ENCODE measurements at regions not wholly inside any gene's neighbourhood (a gene's known extent, or its start where the extent isn't known, plus 50 kb on each side); places are given as distances from the start of the nearest gene placed in this dataset.
"Not testable (repeated sequence)": the region's sequence is repeated elsewhere in the genome, so short reads cannot be mapped to it uniquely, and the experiment has no call there.

DNA sequence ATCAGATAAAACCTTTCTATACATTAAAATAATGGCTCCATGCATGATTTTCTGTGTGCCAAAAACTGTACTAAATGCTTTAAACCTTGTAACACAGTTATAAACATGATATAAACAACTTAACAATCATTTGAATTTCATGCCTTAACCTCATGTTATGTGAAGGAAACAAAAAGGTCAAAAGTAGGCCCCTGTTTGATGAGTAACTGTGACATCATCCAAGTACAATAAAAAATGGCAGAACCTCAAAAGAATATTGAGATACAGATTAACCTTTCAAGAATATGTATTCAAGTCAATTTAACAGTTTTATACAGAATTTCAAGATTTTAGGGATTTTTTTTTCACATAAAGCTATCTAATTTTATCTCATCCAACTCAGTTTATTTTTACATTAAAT is 310.7 kb upstream of the DCN start:
- no peak for DNase-seq

GRCh38 chr12:91492648-91493047 is 310.0 kb upstream of the DCN start:
- DNase-seq: no peak

DNA sequence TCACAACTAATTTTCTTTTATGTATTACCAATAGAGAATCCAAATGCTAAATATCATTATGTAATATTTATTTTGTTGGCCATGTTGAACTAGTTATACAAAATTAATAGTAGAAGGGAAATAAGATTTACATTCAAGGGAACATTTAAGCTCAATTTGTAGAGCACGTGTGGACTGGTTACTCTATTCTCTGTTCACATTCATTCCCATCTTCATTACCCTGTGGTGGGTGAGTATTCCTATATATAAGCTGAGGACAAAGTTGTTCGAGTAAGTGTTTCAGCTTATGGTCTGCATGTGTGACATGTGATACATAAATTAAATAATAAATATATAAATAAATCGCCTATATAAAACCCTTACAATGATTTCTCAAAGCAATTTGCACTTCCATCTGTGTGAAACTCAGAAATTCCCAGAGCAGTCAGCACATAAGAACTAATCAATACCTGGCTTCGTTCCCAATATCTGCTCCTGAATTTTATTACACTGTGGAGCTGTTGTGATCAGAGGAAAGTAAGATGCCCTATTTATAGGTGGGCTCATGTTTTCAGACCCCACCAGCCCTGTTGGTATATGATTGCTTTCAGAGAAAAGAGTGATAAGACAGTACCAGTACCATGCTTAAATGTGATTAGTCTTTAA is 308.2 kb upstream of the DCN start:
- no peak for DNase-seq

DNA sequence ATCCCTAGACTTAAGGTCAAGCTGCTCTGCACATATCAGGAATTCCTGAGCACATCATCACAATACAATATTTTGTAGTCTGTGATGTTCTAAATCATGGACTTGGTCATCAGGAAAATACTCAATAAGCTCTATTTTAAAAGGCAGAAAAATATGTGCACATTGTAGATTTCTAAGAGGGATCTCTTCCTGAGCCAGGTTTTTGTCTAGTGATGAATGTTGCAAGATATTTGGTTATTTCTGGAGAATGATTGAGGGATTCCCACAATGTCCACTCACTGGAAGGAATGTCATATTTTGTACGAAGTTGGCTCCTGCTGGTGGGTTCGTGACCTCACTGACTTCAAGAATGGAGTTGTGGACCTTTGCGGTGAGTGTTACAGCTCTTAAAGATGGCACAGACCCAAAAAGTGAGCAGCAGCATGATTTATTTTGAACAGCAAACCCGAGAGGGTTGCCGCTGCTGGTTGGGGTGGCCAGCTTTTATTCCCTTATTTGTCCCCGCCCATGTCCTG is 300.9 kb upstream of the DCN start:
- no peak for DNase-seq

- no peak for DNase-seq
Measured at GRCh38 chr12:91482231-91482630, 299.6 kb upstream of the DCN start.

DNA sequence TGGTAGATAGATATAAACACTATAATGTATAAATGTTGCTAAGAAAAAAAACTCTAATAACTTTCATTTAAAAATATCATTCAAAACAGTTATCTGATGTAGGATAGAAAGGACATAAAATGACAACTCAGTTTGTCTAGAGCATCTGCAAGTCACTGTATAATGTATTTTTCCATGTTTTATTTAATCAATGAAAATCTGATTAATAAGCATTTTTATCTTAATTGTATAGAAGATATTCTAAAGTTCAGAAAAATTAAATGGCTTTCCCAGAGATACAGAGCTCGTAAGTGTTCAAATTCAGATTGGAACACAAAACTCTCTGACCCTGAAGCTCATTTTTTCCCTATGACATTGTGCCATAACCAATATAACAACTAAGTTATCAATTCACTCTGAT is 295.9 kb upstream of the DCN start:
- DNase-seq: no peak

- DNase-seq: no peak
Measured at GRCh38 chr12:91467686-91468085, 285.1 kb upstream of the DCN start.

DNA sequence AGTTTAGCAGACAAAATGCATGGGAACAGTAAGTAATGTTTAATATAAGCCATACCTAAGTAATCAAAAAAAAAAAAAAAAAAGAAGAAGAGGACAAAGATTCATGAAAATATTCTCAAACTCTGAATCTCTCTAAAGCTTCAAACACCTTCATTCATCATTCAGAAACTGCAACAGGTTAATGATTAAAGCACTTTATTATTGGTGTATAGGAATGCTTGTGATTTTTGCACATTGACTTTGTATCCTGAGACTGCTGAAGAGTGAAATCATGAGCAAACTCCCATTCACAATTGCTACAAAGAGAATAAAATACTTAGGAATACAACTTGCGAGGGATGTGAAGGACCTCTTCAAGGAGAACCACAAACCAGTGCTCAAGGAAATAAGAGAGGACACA is 278.4 kb upstream of the DCN start:
- no peak for DNase-seq

DNA sequence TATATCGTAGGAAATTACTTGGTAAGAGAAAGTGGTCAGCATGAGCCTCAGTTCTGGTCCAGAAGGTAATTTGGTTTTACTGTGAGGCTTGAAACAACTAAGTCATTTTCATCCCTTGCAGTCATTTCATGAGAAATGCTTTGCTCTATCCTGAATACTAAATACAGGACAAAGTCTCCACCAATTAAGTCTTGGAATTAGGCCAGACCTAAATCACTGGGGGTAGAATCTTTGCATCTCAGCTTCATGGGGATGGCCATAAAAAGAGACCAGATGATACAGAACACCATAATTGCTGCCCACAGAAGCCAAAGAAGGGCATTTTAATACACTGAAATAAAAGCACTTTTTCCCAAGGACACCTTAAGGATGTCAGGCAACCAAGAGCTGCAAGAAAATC is 277.9 kb upstream of the DCN start:
- no peak for DNase-seq

- no peak for DNase-seq
Measured at GRCh38 chr12:91455321-91455720, 272.7 kb upstream of the DCN start.

GRCh38 chr12:91454179-91454578 is 271.6 kb upstream of the DCN start:
- DNase-seq: no peak

GRCh38 chr12:91452464-91452863 is 269.8 kb upstream of the DCN start:
- DNase-seq: not testable (repeated sequence)

DNA sequence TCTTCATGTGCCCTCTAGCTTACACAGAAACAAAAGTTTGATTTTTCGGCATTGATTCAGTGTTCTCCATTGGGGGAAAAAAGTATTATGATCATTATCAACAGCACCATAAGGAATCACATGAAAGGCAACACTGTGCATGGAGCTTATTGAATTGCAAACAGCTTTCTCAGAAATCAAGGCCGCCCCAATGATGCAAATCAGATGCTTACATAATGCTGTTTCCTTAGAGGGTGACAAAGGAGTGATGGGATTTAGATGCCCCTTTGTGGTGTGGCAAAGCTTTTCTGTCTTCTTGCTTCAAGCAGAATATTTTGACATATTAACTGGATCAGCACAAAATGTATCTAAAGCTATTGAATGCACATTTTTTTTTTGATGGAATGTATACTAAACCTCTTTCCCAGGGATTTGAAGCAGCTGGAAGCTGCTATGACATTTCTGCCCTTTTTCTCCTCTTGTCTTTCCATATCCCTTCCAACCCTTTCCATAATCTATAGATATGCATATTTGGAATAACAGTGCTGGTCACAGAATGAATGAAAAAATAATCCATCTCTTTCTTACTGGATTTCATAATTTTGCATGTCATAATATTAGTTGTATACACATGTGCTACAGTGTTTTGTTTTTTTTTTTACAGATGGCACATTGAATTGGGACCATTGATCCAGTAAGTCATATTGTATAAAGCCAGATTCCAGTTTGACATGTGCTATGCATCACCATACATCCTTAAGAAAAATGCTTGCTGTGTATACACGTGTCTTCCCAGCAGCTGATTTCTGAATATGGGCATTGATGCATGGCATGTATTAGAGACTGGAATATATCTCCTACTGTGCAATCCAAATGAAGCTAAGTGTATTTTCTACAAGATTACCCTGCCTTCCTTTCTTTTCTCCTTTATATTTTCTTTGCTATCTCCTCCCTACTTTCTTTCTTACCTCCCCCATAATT is 259.7 kb upstream of the DCN start:
- DNase-seq: no peak

DNA sequence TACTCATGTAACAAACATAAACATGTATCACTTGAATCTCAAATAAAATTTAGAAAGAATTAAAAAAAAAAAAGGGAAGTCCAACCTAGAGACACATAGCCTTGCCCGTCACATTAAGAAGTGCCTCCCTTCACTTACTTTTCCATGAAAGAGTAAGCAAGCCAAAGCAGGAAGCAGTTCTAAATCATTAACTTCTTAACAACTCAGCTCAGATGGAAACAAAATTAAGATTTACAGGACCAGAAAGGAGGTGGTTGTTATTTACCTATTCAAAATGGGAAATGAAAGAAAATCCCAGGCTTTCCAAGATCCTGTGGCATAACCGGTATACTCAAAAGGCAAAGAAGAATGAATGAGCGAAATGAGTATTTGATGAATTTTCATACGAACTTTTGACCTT is 258.6 kb upstream of the DCN start:
- DNase-seq: no peak

GRCh38 chr12:91434081-91434480 is 251.5 kb upstream of the DCN start:
- DNase-seq: no peak

GRCh38 chr12:91432755-91433154 is 250.1 kb upstream of the DCN start:
- no peak for DNase-seq

DNA sequence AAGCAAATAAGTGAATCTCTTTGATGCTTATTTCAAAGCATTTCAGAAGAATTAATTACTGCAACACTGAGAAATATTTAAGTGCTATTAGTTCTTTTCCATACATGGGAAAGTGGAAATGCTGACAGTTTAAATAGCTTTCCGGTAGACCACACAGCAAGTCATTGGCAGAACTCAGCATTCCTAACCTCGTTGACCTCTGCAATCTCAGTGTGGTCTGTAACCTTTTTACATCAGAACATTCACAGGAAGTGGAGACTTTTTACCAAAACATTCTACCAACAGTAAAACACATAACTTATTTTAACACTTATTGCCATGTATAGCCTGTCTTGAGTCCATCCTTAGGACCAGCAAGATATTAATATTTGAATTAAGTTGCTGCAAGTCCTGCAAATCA is 249.5 kb upstream of the DCN start:
- no peak for DNase-seq

DNA sequence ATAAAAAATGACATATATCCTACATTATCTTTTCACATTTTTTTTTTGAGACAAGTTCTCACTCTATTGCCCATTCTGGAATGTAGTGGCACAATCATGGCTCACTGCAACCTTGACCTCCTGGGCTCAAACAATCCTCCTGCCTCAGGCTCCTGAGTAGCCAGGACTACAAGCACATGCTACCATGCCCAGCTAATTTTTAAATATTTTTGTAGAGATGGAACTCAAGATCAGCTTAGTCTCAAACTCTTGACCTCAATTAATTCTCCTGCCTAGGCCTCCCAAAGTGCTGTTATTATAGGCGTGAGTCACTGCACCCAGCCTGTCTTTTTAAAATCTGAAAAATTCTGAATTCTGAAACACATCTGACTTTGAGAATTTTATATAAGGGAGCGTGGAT is 241.9 kb upstream of the DCN start:
- no peak for DNase-seq

DNA sequence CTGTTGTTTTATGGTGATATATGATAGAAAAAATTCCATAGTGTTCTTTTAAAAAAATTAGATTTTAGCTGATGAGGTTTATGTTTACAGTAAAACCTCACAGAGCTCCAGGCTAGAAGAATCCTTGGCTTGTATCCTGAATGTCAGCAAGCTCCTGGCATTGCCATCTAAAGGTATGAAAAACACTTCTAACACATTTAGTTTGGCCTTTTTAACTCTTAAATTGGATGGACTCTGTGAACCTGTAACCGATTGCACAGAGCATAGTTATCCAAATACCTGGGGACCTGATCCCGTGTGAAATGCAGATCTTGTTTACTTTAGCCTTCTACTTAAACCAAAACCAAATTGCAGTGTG is 241.1 kb upstream of the DCN start:
- DNase-seq: no peak

GRCh38 chr12:91422811-91423692 is 240.4 kb upstream of the DCN start:
- peak; percentile 63 for DNase-seq

- DNase-seq: no peak
Measured at GRCh38 chr12:91422127-91422526, 239.5 kb upstream of the DCN start.

DNA sequence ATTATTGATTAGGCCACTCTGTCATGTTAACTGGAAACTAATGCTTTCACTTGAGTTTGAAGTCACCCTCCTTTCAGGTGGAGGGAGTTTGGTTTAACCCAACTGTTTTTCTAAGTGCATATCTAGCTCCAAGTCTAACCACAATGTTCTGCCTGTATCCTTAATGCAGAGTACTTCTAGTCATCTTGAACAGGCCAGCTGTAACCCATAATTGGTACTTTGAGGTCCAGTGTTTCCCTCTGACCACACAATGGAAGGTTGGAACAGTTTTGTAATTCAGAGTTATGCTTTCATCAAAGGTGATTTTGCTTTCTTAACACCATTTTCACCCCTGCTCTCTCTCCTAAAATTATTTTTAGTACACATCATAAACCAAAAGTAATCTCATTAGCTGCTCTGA is 237.2 kb upstream of the DCN start:
- no peak for DNase-seq
